GM13977 (cell line): ENCODE measurements at regions not wholly inside any gene's neighbourhood (a gene's known extent, or its start where the extent isn't known, plus 50 kb on each side); places are given as distances from the start of the nearest gene placed in this dataset.

ENCODE experiments used
- DNase-seq: peaks from one replicate; pipeline ENCODE4 v3.0.0; 2012; ENCODE audit warnings: low spot score
- CTCF ChIP-seq: IDR thresholded peaks from 2 replicates; pipeline ENCODE4 v1.5.1; 2012; ENCODE audit warnings: mild to moderate bottlenecking, control low read depth; ENCODE audit not compliant: insufficient read depth; ENCODE audit errors: extremely low read depth, missing control alignments
- in situ Hi-C: fragments of 300-500 bp; cut with MboI; formaldehyde crosslinking; loops from one replicate; pipeline ENCODE4 v1.12.0; 2022; ENCODE audit warnings: low sequenced_read_pairs, low pct_unique_long_range_greater_than_20kb, mixed read lengths, inconsistent platforms; ENCODE audit not compliant: unreplicated experiment

- no peak for TF ChIP-seq CTCF
- in situ Hi-C loops: no loop called here
- DNase-seq: no peak
Measured at GRCh38 chr9:13817754-13818278, 496.1 kb downstream of the NFIB start.

- in situ Hi-C loops: no loop called here
- no peak for DNase-seq
- TF ChIP-seq CTCF: no peak
Measured at GRCh38 chr9:13816837-13817236, 497.1 kb downstream of the NFIB start.

GRCh38 chr9:13814647-13815400, 499.1 kb downstream of the NFIB start:
- in situ Hi-C loops: no loop called here
- TF ChIP-seq CTCF: no peak
- DNase-seq: no peak

GRCh38 chr9:13811876-13812275, 502.1 kb downstream of the NFIB start:
- in situ Hi-C loops: no loop called here
- no peak for DNase-seq
- TF ChIP-seq CTCF: no peak

- in situ Hi-C loops: no loop called here
- no peak for TF ChIP-seq CTCF
- no peak for DNase-seq
Measured at GRCh38 chr9:13810510-13810909, 503.4 kb downstream of the NFIB start.

GRCh38 chr9:13809401-13809800, 504.5 kb downstream of the NFIB start:
- no peak for TF ChIP-seq CTCF
- in situ Hi-C loops: no loop called here
- no peak for DNase-seq
